GM23338 (cell line): ENCODE measurements at regions not wholly inside any gene's neighbourhood (a gene's known extent, or its start where the extent isn't known, plus 50 kb on each side); places are given as distances from the start of the nearest gene placed in this dataset.

Experiments
- ATAC-seq: fragments of 200-7000 bp; cut with Tn5 transposase; 3 replicates; pipeline ENCODE4 v1.9.1; 2020
- DNase-seq: peaks from one replicate; pipeline ENCODE4 v3.0.0-alpha.2; 2015; ENCODE audit warnings: low spot score
- H2AFZ ChIP-seq: fragments of 200-600 bp; sonication (generic); 2 replicates; pipeline ENCODE4 v1.8.0; 2016; ENCODE audit warnings: antibody characterized with exemption, mild to moderate bottlenecking, moderate library complexity
- H3F3A ChIP-seq: fragments of 200-600 bp; sonication (generic); replicated peaks from 2 replicates; pipeline ENCODE4 v1.8.0; 2017; ENCODE audit warnings: antibody characterized with exemption, mixed run types, low read depth
- H3K27ac ChIP-seq: fragments of 200-600 bp; sonication (generic); 2 replicates; pipeline ENCODE4 v1.6.1; 2016; ENCODE audit warnings: low read depth
- H3K27me3 ChIP-seq: fragments of 200-600 bp; sonication (generic); 2 replicates; pipeline ENCODE4 v1.8.0; 2016; ENCODE audit warnings: mild to moderate bottlenecking, mixed run types, moderate library complexity; ENCODE audit not compliant: insufficient read depth
- H3K36me3 ChIP-seq: fragments of 200-600 bp; sonication (generic); 2 replicates; pipeline ENCODE4 v1.8.0; 2016; ENCODE audit warnings: mild to moderate bottlenecking; ENCODE audit not compliant: insufficient read depth
- H3K4me1 ChIP-seq: fragments of 200-600 bp; sonication (generic); 2 replicates; pipeline ENCODE4 v1.8.0; 2016; ENCODE audit warnings: mild to moderate bottlenecking, moderate library complexity; ENCODE audit not compliant: insufficient read depth
- H3K4me2 ChIP-seq: fragments of 200-600 bp; sonication (generic); 2 replicates; pipeline ENCODE4 v1.7.1; 2017; ENCODE audit warnings: mixed run types
- H3K4me3 ChIP-seq: fragments of 200-600 bp; sonication (generic); 2 replicates; pipeline ENCODE4 v1.6.1; 2016; ENCODE audit warnings: mixed run types
- H3K79me2 ChIP-seq: fragments of 200-600 bp; sonication (generic); replicated peaks from 2 replicates; pipeline ENCODE4 v1.8.0; 2017; ENCODE audit warnings: mild to moderate bottlenecking; ENCODE audit not compliant: insufficient read depth
- H3K9me2 ChIP-seq: fragments of 200-600 bp; sonication (generic); 2 replicates; pipeline ENCODE4 v1.8.0; 2017; ENCODE audit not compliant: insufficient read depth
- H4K20me1 ChIP-seq: fragments of 200-600 bp; sonication (generic); replicated peaks from 2 replicates; pipeline ENCODE4 v1.8.0; 2017; ENCODE audit warnings: mild to moderate bottlenecking; ENCODE audit not compliant: insufficient read depth
- H3K27ac Mint-ChIP-seq: 2 replicates; pipeline ENCODE4 v1.8.0; 2020; ENCODE audit warnings: inconsistent platforms, mild to moderate bottlenecking, moderate library complexity, mixed read lengths
- H3K27me3 Mint-ChIP-seq: 3 replicates; pipeline ENCODE4 v1.8.0; 2022; ENCODE audit warnings: low read depth, mild to moderate bottlenecking, moderate library complexity, mixed read lengths, inconsistent platforms; ENCODE audit not compliant: insufficient read depth, poor library complexity
- H3K36me3 Mint-ChIP-seq: 3 replicates; pipeline ENCODE4 v1.8.0; 2021; ENCODE audit warnings: low read depth, mild to moderate bottlenecking, inconsistent platforms, moderate library complexity, mixed read lengths
- H3K4me1 Mint-ChIP-seq: 3 replicates; pipeline ENCODE4 v1.8.0; 2020; ENCODE audit warnings: mild to moderate bottlenecking, inconsistent platforms, mixed read lengths
- H3K4me3 Mint-ChIP-seq: 3 replicates; pipeline ENCODE4 v1.8.0; 2021; ENCODE audit warnings: moderate library complexity, mild to moderate bottlenecking, inconsistent platforms, mixed read lengths
- H3K9me3 Mint-ChIP-seq: 3 replicates; pipeline ENCODE4 v1.8.0; 2020; ENCODE audit warnings: moderate library complexity, mild to moderate bottlenecking, inconsistent platforms, mixed read lengths
- CREB1 ChIP-seq: fragments of 250-450 bp; sonication (Bioruptor Pico); IDR thresholded peaks from 2 replicates; pipeline ENCODE4 v1.5.0; 2020; ENCODE audit warnings: low read depth, mild to moderate bottlenecking, moderate library complexity
- EZH2 ChIP-seq: fragments of 200-600 bp; sonication (generic); IDR thresholded peaks from one replicate; pipeline ENCODE4 v1.8.0; 2017; ENCODE audit warnings: antibody characterized with exemption, mild to moderate bottlenecking, low read depth; ENCODE audit not compliant: unreplicated experiment
- EZH2phosphoT487 ChIP-seq: fragments of 200-600 bp; sonication (generic); IDR thresholded peaks from one replicate; pipeline ENCODE4 v1.8.1; 2018; ENCODE audit warnings: antibody characterized with exemption; ENCODE audit not compliant: unreplicated experiment
- JUNB ChIP-seq: IDR thresholded peaks from one replicate; pipeline ENCODE4 v1.6.1; 2016; ENCODE audit warnings: antibody characterized with exemption; ENCODE audit not compliant: unreplicated experiment
- NANOG ChIP-seq: IDR thresholded peaks from 2 replicates; pipeline ENCODE4 v1.6.1; 2016; ENCODE audit warnings: antibody characterized with exemption, borderline replicate concordance
- POLR2AphosphoS5 ChIP-seq: IDR thresholded peaks from 2 replicates; pipeline ENCODE4 v1.6.1; 2016; ENCODE audit warnings: antibody characterized with exemption, low read depth
- STAT1 ChIP-seq: IDR thresholded peaks from one replicate; pipeline ENCODE4 v1.6.1; 2016; ENCODE audit warnings: antibody characterized with exemption; ENCODE audit not compliant: unreplicated experiment
- ZNF114 ChIP-seq: fragments of 250-450 bp; sonication (Bioruptor Pico); IDR thresholded peaks from 2 replicates; pipeline ENCODE4 v1.5.0; 2020; ENCODE audit warnings: mild to moderate bottlenecking, moderate library complexity
- ZNF331 ChIP-seq: fragments of 250-450 bp; sonication (Bioruptor Pico); IDR thresholded peaks from 2 replicates; pipeline ENCODE4 v1.5.0; 2020; ENCODE audit warnings: low read depth, mild to moderate bottlenecking, moderate library complexity
- TF ChIP-seq, protein P1 (sequence below), 2 experiments: fragments of 200-600 bp in 1 of 2; sonication (generic) in 1 of 2; conservative IDR thresholded peaks; 2 replicates each; pipeline versions ENCODE4 v1.5.1 to v1.6.1; 2016 to 2017; ENCODE audit warnings: antibody characterized with exemption in 2 of 2, low read depth in 2 of 2, mild to moderate bottlenecking in 2 of 2, moderate library complexity in 1 of 2
- TF ChIP-seq, protein P2 (sequence below): fragments of 250-450 bp; sonication (Bioruptor Pico); IDR thresholded peaks from 2 replicates; pipeline ENCODE4 v1.5.0; 2020; ENCODE audit warnings: mild to moderate bottlenecking, moderate library complexity
- TF ChIP-seq, protein P3 (sequence below): IDR thresholded peaks from one replicate; pipeline ENCODE4 v1.6.1; 2018; ENCODE audit warnings: antibody characterized with exemption; ENCODE audit not compliant: unreplicated experiment
- TF ChIP-seq, protein P4 (sequence below): IDR thresholded peaks from 2 replicates; pipeline ENCODE4 v1.6.1; 2016; ENCODE audit warnings: antibody characterized with exemption

DNA sequence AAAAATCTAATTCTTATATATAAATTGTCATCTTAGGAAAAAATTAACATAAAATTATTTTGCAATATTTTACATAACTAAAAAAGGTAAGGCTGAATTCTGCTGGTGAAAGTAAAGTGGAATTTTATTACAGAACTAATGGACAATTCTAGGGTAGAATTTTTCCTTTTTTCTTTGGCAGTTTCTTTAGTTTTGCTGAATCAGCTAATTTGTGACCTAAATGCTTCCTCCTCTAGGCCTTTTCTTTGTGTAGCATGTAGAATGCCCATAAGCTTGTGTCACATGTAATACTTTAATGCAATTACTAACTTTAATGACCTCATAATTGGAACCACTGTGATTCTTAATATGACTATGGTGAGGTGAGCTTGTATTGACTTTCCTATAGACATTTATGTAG is 1378.4 kb upstream of the ADGRL4 start:
- Mint-ChIP-seq H3K27me3 (no peaks in the 10 kb centered on the region), H3K27ac (peak overlapping the region; percentile 48; the same call in 1 of the 2 replicates)
- H3K4me2 ChIP-seq, result no peak overlapping the region

More for the DNA sequence above, 1378.4 kb upstream of the ADGRL4 start:
- H3K4me3 Mint-ChIP-seq, result no peak overlapping the region
- Histone ChIP-seq H3K27me3 (no peaks in the 10 kb centered on the region), H2AFZ (no peak overlapping the region), H3K4me1 (peaks cover 3% of the 10 kb centered on the region; the same call in 1 of the 2 replicates), H3F3A (no peaks in the 10 kb centered on the region), H3K27ac (no peak overlapping the region), H3K79me2 (no peaks in the 10 kb centered on the region), H3K9me2 (no peaks in the 10 kb centered on the region; the same call in 1 of the 2 replicates), H4K20me1 (no peaks in the 10 kb centered on the region), H3K36me3 (no peaks in the 10 kb centered on the region), H3K4me3 (no peak overlapping the region)
- peaks cover 8% of the 10 kb centered on the region; the same call in 2 of the 3 replicates for H3K36me3 Mint-ChIP-seq
- peaks cover 6% of the 10 kb centered on the region; the same call in 2 of the 3 replicates for H3K9me3 Mint-ChIP-seq
- ATAC-seq (no peak), DNase-seq (no peak)
- peaks cover 9% of the 10 kb centered on the region; the same call in 2 of the 3 replicates for H3K4me1 Mint-ChIP-seq
- TF ChIP-seq, protein P1, sequence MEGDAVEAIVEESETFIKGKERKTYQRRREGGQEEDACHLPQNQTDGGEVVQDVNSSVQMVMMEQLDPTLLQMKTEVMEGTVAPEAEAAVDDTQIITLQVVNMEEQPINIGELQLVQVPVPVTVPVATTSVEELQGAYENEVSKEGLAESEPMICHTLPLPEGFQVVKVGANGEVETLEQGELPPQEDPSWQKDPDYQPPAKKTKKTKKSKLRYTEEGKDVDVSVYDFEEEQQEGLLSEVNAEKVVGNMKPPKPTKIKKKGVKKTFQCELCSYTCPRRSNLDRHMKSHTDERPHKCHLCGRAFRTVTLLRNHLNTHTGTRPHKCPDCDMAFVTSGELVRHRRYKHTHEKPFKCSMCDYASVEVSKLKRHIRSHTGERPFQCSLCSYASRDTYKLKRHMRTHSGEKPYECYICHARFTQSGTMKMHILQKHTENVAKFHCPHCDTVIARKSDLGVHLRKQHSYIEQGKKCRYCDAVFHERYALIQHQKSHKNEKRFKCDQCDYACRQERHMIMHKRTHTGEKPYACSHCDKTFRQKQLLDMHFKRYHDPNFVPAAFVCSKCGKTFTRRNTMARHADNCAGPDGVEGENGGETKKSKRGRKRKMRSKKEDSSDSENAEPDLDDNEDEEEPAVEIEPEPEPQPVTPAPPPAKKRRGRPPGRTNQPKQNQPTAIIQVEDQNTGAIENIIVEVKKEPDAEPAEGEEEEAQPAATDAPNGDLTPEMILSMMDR (conservative IDR thresholded peaks at IDR 0.05; ENCODE audit: low read depth in 2 of 2), result no peak
- TF ChIP-seq EZH2phosphoT487 (no peak), CREB1 (CRISPR knock-in tag) (no peak), EZH2 (no peak), ZNF331 (CRISPR knock-in tag) (no peak), JUNB (no peak), POLR2AphosphoS5 (no peak), ZNF114 (CRISPR knock-in tag) (no peak), NANOG (no peak), STAT1 (no peak)
- TF ChIP-seq, protein P2, sequence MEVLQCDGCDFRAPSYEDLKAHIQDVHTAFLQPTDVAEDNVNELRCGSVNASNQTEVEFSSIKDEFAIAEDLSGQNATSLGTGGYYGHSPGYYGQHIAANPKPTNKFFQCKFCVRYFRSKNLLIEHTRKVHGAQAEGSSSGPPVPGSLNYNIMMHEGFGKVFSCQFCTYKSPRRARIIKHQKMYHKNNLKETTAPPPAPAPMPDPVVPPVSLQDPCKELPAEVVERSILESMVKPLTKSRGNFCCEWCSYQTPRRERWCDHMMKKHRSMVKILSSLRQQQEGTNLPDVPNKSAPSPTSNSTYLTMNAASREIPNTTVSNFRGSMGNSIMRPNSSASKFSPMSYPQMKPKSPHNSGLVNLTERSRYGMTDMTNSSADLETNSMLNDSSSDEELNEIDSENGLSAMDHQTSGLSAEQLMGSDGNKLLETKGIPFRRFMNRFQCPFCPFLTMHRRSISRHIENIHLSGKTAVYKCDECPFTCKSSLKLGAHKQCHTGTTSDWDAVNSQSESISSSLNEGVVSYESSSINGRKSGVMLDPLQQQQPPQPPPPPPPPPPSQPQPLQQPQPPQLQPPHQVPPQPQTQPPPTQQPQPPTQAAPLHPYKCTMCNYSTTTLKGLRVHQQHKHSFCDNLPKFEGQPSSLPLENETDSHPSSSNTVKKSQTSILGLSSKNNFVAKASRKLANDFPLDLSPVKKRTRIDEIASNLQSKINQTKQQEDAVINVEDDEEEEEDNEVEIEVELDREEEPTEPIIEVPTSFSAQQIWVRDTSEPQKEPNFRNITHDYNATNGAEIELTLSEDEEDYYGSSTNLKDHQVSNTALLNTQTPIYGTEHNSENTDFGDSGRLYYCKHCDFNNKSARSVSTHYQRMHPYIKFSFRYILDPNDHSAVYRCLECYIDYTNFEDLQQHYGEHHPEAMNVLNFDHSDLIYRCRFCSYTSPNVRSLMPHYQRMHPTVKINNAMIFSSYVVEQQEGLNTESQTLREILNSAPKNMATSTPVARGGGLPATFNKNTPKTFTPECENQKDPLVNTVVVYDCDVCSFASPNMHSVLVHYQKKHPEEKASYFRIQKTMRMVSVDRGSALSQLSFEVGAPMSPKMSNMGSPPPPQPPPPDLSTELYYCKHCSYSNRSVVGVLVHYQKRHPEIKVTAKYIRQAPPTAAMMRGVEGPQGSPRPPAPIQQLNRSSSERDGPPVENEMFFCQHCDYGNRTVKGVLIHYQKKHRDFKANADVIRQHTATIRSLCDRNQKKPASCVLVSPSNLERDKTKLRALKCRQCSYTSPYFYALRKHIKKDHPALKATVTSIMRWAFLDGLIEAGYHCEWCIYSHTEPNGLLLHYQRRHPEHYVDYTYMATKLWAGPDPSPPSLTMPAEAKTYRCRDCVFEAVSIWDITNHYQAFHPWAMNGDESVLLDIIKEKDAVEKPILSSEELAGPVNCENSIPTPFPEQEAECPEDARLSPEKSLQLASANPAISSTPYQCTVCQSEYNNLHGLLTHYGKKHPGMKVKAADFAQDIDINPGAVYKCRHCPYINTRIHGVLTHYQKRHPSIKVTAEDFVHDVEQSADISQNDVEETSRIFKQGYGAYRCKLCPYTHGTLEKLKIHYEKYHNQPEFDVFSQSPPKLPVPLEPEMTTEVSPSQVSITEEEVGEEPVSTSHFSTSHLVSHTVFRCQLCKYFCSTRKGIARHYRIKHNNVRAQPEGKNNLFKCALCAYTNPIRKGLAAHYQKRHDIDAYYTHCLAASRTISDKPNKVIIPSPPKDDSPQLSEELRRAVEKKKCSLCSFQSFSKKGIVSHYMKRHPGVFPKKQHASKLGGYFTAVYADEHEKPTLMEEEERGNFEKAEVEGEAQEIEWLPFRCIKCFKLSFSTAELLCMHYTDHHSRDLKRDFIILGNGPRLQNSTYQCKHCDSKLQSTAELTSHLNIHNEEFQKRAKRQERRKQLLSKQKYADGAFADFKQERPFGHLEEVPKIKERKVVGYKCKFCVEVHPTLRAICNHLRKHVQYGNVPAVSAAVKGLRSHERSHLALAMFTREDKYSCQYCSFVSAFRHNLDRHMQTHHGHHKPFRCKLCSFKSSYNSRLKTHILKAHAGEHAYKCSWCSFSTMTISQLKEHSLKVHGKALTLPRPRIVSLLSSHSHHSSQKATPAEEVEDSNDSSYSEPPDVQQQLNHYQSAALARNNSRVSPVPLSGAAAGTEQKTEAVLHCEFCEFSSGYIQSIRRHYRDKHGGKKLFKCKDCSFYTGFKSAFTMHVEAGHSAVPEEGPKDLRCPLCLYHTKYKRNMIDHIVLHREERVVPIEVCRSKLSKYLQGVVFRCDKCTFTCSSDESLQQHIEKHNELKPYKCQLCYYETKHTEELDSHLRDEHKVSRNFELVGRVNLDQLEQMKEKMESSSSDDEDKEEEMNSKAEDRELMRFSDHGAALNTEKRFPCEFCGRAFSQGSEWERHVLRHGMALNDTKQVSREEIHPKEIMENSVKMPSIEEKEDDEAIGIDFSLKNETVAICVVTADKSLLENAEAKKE (CRISPR knock-in tag), result no peak
- TF ChIP-seq, protein P3, sequence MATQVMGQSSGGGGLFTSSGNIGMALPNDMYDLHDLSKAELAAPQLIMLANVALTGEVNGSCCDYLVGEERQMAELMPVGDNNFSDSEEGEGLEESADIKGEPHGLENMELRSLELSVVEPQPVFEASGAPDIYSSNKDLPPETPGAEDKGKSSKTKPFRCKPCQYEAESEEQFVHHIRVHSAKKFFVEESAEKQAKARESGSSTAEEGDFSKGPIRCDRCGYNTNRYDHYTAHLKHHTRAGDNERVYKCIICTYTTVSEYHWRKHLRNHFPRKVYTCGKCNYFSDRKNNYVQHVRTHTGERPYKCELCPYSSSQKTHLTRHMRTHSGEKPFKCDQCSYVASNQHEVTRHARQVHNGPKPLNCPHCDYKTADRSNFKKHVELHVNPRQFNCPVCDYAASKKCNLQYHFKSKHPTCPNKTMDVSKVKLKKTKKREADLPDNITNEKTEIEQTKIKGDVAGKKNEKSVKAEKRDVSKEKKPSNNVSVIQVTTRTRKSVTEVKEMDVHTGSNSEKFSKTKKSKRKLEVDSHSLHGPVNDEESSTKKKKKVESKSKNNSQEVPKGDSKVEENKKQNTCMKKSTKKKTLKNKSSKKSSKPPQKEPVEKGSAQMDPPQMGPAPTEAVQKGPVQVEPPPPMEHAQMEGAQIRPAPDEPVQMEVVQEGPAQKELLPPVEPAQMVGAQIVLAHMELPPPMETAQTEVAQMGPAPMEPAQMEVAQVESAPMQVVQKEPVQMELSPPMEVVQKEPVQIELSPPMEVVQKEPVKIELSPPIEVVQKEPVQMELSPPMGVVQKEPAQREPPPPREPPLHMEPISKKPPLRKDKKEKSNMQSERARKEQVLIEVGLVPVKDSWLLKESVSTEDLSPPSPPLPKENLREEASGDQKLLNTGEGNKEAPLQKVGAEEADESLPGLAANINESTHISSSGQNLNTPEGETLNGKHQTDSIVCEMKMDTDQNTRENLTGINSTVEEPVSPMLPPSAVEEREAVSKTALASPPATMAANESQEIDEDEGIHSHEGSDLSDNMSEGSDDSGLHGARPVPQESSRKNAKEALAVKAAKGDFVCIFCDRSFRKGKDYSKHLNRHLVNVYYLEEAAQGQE, result no peak
- TF ChIP-seq, protein P4, sequence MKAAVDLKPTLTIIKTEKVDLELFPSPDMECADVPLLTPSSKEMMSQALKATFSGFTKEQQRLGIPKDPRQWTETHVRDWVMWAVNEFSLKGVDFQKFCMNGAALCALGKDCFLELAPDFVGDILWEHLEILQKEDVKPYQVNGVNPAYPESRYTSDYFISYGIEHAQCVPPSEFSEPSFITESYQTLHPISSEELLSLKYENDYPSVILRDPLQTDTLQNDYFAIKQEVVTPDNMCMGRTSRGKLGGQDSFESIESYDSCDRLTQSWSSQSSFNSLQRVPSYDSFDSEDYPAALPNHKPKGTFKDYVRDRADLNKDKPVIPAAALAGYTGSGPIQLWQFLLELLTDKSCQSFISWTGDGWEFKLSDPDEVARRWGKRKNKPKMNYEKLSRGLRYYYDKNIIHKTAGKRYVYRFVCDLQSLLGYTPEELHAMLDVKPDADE, result no peak
